ENCODE measurements at regions not wholly inside any gene's neighbourhood (a gene's known extent, or its start where the extent isn't known, plus 50 kb on each side); places are given as distances from the start of the nearest gene placed in this dataset.

GRCh38 chr16:5561800-5562199, 464.2 kb upstream of the EEF2KMT start:
- Mint-ChIP-seq H3K4me1 (ENCODE audit: low read depth, unreplicated experiment) (no peaks in the 10 kb centered on the region), H3K9me3 (ENCODE audit: low read depth, unreplicated experiment) (peaks cover 8% of the 10 kb centered on the region)

GRCh38 chr16:5560084-5560483, 462.5 kb upstream of the EEF2KMT start:
- DNase-seq, result no peak
- CTCF ChIA-PET, result no interaction called here
- intact Hi-C loops (cut with micrococcal nuclease; ENCODE audit: unreplicated experiment), result no loop called here
- no peaks in the 10 kb centered on the region for H3K4me1 Mint-ChIP-seq (ENCODE audit: low read depth, unreplicated experiment)
- no peak overlapping the region for H3K4me3 Mint-ChIP-seq (ENCODE audit: low read depth, unreplicated experiment)
- H3K27ac Mint-ChIP-seq (ENCODE audit: unreplicated experiment), result no peak overlapping the region
- peaks cover 8% of the 10 kb centered on the region for H3K9me3 Mint-ChIP-seq (ENCODE audit: low read depth, unreplicated experiment)
- BruUV-seq (replicated peaks), result no TSS peak
- H3K36me3 Mint-ChIP-seq (ENCODE audit: insufficient read depth, unreplicated experiment), result no peaks in the 10 kb centered on the region
- H3K27me3 Mint-ChIP-seq (ENCODE audit: unreplicated experiment), result peaks cover 13% of the 10 kb centered on the region
- TF ChIP-seq CTCF (IDR thresholded peaks at IDR 0.05; ENCODE audit: unreplicated experiment), result no peak

More at GRCh38 chr16:5561800-5562199, 464.2 kb upstream of the EEF2KMT start:
- H3K27me3 Mint-ChIP-seq (ENCODE audit: unreplicated experiment), result peaks cover 19% of the 10 kb centered on the region
- DNase-seq, result no peak
- CTCF ChIA-PET, result no interaction called here
- no peak overlapping the region for H3K27ac Mint-ChIP-seq (ENCODE audit: unreplicated experiment)
- intact Hi-C loops (cut with micrococcal nuclease; ENCODE audit: unreplicated experiment), result no loop called here
- no peak overlapping the region for H3K4me3 Mint-ChIP-seq (ENCODE audit: low read depth, unreplicated experiment)
- no TSS peak for BruUV-seq (replicated peaks)
- TF ChIP-seq CTCF (IDR thresholded peaks at IDR 0.05; ENCODE audit: unreplicated experiment), result no peak
- H3K36me3 Mint-ChIP-seq (ENCODE audit: insufficient read depth, unreplicated experiment), result no peaks in the 10 kb centered on the region

- no peaks in the 10 kb centered on the region for H3K36me3 Mint-ChIP-seq (ENCODE audit: insufficient read depth, unreplicated experiment)
- H3K9me3 Mint-ChIP-seq (ENCODE audit: low read depth, unreplicated experiment), result peaks cover 8% of the 10 kb centered on the region
- TF ChIP-seq CTCF (IDR thresholded peaks at IDR 0.05; ENCODE audit: unreplicated experiment), result no peak
- H3K27me3 Mint-ChIP-seq (ENCODE audit: unreplicated experiment), result peaks cover 13% of the 10 kb centered on the region
- CTCF ChIA-PET, result interaction anchor here (0.5 kb wide), 1 partner anchor 1355 kb away, joined by 3 read pairs; no protein-coding TSS in a partner anchor
- DNase-seq, result no peak
- intact Hi-C loops (cut with micrococcal nuclease; ENCODE audit: unreplicated experiment), result no loop called here
- no peak overlapping the region for H3K27ac Mint-ChIP-seq (ENCODE audit: unreplicated experiment)
- no peaks in the 10 kb centered on the region for H3K4me1 Mint-ChIP-seq (ENCODE audit: low read depth, unreplicated experiment)
- H3K4me3 Mint-ChIP-seq (ENCODE audit: low read depth, unreplicated experiment), result no peak overlapping the region
- no TSS peak for BruUV-seq (replicated peaks)
These were observed 460.4 kb upstream of the EEF2KMT start for GRCh38 chr16:5557966-5558365.

- H3K27me3 Mint-ChIP-seq (ENCODE audit: unreplicated experiment), result peaks cover 13% of the 10 kb centered on the region
- no peak overlapping the region for H3K27ac Mint-ChIP-seq (ENCODE audit: unreplicated experiment)
These were observed 459.9 kb upstream of the EEF2KMT start for GRCh38 chr16:5557448-5557847.

More at GRCh38 chr16:5557448-5557847, 459.9 kb upstream of the EEF2KMT start:
- Mint-ChIP-seq H3K4me3 (ENCODE audit: low read depth, unreplicated experiment) (no peak overlapping the region), H3K36me3 (ENCODE audit: insufficient read depth, unreplicated experiment) (no peaks in the 10 kb centered on the region), H3K9me3 (ENCODE audit: low read depth, unreplicated experiment) (peaks cover 8% of the 10 kb centered on the region), H3K4me1 (ENCODE audit: low read depth, unreplicated experiment) (no peaks in the 10 kb centered on the region)
- no peak for DNase-seq
- BruUV-seq (replicated peaks), result no TSS peak
- intact Hi-C loops (cut with micrococcal nuclease; ENCODE audit: unreplicated experiment), result no loop called here
- TF ChIP-seq CTCF (IDR thresholded peaks at IDR 0.05; ENCODE audit: unreplicated experiment), result no peak
- CTCF ChIA-PET, result no interaction called here

Data from Calu3 (cell line).